NCI-H69 (cell line): ENCODE measurements at regions not wholly inside any gene's neighbourhood (a gene's known extent, or its start where the extent isn't known, plus 50 kb on each side); places are given as distances from the start of the nearest gene placed in this dataset.
"Not testable (repeated sequence)": the region's sequence is repeated elsewhere in the genome, so short reads cannot be mapped to it uniquely, and the experiment has no call there.

Source experiments
- DNase-seq: peaks from one replicate; lab custom pipeline; 2025; lab: John Stamatoyannopoulos, UW

DNA sequence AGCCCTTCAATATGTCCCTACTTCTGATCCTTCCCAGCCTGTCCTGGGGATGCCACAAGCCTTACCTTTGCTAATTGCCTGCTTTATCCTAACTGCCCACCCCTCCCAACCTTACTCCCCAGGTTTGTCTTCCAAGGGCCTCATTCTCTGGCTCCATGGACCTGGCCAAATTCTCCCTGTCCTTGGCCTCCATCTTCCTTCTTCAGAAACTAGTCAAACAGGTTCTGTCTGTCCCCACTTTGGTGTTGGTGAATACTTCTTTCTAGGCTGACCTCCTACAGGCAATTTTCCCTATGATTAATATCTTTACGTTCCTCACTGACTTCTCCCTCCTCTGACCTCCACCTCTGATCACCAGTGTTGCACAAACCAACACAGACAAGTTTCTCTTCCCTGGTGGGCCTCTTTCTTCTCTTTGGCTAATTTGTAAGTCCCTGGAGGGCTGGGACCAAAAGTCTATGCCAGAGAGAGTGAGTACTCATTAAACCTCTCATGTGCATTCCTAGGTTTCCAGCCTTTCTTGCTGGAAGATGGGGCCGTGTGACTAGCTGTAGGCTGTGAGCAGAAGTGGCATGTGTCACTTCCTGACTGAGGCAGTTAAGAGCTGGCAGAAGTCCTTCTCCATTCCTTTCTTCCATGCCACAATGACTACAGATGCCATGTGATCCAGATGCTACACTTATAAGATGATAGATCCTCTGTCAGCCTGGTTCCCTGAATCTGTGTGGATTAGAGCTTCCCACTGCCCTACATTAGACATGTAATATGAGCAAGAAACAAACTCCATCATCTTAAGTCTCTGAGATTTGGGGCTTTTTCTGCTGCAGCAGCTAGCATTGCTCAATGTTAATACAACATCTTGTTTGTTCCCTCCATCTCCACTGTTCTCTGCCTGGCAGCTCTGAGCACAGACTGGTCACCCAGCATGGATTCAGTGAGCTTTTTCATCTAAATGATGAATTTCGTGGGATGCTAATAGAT is 382.7 kb downstream of the RPS24 start:
- DNase-seq = no peak

DNA sequence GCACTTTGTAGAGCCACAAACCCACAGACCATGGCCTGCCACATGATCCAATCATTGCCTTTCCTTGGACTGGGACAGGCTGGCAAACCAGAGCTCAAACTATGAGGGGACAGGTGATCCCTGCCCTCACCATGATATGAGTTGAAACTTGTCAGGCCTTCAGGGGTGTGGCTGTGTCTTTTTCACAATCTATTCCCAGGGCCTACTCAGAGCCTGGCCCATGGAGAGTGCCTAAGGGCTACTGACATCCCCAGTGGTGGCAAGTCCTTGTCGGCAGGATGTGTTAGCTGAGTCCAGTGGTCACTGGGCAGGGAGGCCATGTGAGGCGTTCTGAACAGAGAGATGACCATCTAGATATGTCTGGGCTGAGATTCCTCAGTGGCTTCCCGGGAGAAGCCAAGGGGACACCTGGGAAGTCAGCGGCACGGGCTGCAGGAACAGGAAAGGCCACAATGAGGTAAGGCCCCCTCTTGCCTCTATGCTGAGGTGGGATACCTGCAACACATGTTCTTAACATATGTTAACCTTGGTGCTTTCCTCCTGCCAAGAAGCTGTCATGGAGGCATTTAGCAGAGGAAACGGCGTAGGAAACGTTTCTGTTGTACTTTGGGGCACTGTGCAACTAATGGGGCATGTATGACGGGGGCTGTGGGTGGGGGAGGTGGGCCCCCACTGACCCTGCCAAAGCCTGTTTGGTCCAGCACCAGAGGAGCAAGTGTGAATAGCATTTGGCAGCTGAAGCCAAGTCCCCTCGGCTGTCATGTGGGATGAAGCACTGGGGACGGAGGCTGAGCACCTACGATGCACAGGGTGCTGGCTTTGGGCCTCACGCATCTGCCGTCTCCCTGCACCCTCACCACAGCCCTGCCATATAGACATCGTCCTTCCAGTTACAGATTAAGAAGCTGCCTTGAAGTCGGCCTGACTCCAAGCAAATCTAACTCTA is 384.0 kb downstream of the RPS24 start:
- no peak for DNase-seq

DNA sequence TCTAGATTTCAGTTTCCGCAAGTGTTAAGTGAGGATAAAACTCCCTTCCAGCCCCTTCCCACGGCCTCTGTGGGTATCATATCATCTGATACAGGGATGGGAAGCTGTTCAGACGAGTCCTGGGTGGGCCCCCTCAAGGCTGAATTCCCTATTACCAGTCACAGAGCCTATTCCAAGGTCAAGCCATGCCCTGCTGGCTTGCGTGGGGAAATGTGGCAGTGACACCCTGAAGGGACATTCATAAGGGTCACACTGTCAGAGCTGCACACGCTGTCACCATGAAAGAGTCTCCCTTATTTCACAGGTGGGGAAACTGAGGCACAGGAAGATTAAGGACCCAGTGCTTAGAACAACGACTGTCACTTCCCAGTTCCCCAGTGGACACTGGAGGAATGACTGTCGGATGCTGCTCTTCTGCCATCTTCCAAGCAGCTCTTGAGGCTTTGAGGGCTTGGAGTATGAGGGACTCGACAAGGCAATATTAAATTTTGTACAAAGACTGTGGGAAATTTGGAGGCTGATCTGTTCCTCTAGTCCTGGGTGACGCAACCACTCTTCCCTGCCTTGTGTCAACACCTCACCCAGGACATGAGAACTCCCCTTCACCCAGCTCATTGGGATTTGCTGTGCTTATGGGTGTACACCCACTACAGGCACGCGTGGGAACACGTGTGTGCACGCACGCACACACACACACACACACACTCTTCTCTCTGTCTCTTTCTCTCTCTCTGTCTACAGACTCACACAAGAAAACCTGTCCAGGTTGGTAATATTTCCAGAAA is 386.0 kb downstream of the RPS24 start:
- DNase-seq = no peak

DNA sequence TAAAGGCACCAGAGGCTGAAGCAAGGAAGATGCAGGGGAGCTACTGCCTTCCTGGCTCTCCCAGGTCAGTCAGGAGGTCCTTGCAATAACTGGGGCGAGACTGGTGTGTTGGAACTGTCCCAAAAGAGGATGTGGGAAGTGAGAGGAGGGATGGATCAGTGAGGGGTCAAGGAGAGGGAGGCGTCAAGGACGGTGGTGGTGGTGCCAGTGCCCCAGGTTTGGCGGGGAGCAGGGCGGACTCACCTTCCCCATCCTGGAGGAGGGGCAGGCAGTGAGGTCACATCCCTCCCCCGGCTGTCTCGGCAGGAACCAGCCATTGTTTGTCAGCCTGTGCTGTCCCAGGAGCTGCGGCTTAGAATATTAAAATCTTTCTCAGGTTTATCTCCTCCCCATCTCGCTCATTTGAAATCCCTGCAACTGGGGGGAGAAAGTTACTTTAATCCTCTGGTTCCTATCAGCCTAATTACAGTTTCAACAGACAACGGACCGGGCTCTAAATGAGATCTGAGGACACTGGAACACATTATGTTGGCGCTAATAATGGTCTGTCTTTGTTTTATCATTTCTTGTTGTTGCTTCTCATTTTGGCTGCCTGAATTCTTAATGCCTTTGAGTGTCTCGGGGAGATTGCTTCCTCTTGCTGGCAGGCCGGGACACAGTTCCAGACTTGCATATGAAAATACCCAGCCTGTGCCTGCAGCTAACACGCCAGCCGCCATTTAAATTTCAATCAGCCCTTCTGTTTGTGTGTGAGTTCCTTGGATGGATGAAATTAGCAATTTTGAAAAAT is 387.5 kb downstream of the RPS24 start:
- DNase-seq = no peak

DNA sequence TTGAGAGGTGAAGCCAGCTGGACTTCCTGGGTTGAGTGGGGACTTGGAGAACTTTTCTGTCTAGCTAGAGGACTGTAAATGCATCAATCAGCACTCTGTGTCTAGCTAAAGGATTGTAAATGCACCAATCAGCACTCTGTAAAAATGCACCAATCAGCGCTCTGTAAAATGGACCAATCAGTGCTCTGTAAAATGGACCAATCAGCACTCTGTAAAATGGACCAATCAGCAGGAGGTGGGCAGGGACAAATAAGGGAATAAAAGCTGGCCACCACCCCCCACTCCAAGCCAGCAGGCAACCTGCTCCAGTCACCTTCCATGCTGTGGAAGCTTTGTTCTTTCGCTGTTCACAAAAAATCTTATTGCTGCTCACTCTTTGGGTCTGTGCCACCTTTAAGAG is 390.4 kb downstream of the RPS24 start:
- not testable (repeated sequence) for DNase-seq

DNA sequence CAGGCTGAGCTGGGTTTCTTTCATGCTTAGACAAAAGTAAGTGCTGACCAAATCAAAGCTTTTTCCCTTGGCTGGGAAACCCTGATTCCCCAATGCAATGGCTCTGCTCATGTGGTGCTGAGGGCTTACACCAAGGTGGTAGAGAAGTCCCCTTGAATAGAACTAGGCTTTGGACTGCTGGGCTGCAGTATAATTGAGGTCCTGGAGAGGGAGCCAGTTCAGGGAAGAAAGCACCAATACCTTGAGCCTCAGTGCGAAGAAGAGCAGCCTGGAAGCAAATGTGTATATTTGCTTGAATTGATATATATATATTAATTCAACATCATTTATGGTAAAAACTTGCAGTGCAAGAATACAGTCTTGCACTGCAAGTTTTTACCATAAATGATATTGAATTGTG is 391.1 kb downstream of the RPS24 start:
- DNase-seq = peak; percentile 6

DNA sequence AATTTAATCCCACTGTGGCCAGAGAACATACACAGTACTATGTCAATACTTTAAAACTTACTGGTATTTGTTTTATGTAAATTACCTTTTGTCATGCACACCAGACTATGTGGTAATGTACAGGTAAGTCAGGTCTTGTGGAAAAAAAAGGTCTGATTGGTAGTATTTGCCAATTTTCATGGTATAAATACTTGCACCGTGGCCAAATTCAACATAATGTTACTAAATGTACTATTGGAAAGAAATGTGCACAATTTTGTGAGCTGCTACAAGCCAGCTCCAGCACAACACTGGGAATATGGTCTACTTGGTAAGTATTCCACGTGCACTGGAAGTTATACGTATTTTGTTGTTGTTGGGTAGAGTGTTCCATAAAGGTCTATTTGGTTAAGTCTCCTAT is 392.5 kb downstream of the RPS24 start:
- no peak for DNase-seq

DNA sequence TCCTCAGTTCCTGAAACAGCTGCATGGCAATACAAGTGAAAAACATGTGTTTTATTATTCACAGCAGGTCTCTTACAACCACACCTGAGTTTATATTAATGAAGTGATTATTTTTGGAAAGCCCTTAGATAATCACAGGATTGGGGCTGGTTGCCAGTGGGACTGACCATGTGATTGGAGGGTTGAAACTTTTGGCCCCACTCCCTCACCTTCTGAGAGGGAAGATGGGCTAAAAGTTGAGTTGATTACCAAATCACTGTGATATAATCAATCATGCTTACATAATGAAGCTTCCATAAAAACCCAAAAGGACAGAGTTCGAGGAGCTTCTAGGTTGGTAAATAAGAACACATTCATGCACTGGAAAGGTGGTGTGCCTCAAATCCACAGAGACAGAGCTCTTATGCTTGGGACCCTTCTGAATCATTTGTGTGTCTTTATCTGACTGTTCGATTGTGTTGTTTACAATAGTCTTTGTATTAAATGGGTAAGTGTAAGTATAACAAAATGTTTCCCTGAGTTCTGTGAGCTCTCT is 393.9 kb downstream of the RPS24 start:
- DNase-seq = no peak

DNA sequence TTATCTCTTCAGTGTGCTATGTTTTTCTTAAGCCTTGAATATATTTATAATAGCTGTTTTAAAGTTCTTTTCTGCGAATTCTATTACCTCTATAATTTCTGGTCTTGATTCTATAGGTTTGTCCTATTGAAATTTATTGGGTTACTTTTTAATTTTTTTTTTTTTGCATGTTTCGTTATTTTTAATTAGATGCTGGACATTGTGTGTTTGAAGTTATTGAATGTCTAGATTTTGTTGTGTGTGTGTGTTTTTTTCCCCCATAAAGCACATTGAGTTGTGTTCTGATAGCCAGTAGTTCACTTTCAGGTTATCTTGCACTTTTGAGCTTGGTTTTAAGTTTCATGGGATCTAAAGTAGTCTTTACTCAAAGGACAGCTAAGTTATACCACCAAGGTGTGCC is 394.9 kb downstream of the RPS24 start:
- no peak for DNase-seq

DNA sequence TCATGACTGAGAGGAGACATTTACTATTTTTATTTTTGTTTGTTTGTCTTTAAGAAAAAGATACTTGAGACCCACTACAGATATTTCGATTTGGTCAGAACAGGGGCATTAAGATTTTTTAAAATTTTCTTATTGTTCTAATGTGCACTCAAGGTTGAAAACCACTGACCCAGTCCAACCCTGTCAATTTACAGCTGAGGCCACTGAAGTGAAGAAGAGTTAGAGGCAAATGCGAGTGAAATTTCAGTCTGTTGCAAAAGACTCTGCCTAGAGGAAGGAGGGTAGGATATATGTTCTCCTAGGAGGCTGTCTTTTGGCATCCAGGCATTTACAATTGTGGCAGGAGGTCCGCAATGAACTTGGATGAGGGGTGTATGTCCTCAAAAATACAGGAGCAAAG is 396.3 kb downstream of the RPS24 start:
- DNase-seq = no peak

DNA sequence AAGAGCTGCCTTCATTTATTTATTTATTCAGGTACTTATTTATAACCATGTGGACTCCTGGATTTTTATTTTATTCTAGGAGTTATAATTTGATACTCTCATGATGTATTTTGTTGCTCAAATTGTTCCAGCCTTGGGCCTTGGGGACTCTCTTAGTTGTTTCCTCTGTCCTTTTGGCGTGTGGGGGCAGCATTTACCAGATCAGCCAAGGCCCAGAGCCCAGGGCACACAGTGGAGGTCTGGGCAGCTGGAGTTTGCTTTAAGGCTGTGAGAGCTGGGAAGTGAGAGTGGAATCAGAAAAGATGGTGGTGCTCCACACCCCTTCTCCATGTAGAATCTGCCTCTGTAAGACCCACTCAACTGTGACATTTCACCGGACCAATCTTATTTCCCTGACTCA is 398.9 kb downstream of the RPS24 start:
- no peak for DNase-seq

DNA sequence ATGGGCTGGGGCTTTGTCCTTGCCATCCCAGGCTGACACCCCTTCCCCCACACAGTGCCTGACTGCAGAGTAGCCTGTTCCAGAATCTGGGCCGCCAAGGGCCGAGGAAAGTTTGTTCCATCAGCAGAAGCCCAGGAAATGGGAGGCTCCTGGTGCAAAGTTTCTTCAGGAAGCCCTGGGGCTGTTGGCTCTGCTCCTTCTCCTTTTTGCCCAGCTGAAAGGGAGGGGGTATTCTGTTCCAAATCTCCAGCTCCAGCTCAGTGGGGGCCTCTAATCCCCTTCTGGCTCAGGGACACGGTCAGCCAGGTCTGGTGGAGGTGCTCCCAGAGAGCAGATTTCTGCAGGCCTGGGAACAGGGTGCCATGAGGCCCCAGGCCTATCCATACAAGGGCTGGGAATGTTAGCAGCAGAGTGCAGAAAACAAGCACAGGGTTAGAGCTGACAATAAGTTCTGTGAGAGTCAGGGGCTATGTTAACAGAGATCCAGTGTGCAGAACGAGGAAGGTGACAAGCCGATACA is 399.5 kb downstream of the RPS24 start:
- DNase-seq = no peak

DNA sequence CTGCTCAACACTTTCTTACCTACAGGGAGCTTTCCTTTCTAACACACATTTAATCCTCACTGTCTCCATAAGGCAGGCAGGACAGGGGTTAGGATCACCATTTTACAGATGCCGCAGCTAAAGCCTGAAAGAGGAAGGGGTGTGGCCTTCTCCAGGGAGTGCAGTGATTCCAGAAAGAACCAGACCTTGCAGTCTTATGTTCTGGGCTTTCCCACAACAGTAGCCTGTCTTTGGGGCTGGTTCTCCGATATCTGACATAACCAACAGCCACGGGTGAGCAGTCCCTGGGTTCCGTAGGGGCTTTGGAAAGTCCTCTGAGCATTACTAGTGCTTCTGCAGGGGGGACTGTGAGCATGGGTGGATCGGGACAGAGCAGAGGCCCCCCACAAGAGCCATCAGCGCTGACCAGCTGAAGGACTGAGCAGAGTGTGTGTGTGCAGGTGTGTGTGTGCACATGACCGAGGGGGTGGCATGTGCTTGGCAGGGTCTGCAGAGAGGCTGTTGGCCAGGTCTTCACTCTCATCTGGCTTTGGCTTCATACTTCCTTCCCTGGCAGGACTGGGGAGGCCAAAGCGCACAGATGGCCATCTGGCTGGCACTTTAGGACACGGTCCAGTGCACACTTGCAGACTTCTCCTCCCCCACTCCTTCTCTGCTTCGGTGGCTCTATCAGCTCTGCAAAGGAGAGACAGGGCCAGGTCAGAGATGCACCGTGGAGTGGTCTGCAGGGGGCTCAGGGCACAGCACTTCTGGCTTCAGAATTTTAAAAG is 400.3 kb downstream of the RPS24 start:
- DNase-seq = peak; percentile 67

DNA sequence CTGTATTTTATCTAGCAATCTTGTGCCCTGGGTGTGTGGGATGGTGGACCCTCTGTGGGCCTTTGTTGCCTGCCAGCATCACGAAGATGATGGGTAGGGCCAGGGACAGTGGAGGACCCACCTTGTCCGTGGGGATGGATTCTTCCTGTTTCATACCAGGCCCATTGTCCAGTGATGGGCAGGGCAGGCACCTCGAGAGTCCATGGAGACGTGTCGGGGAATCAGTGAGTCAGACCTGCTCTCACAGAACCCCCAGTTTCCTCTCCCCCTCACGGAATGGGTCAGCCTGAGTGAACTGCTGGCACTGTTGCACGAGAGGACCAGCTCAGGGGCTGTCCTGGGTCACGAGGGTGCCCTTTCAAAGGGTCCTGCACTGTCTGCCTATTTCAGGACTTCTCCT is 401.2 kb downstream of the RPS24 start:
- no peak for DNase-seq

DNA sequence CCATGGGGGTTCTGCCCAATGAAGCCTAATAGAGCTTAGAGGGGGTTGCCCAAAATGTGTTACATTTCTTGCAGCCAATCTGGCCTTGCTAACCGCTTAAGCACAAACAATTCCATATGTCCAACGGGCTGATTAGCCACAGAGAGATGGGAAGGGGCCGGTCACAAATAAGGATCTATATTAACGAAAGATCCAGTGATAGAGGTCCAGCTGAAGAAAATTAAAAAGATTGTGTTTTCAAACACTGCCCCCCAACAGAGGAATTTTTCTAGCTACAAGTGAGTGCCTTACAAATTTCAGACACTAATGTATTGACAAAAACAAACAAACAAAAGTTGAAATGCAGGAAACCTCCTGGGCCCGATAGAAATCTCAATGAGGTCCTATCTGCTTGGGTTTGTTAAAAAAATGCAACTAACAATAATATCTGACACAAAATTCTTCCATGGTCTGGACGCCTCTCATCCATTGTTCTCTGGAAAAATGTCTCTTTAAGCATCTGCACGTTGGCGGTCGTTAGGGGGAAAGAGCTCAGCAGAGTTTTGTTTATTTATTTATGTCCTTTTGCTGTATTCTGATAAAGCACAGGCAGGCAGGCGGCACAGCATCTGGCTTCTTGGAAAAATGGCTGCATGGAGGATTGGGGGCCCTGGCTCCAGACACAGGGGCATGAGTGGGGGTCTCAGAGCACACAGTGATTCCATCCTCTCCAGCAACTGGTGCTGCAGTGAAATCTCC is 402.0 kb downstream of the RPS24 start:
- DNase-seq = no peak

DNA sequence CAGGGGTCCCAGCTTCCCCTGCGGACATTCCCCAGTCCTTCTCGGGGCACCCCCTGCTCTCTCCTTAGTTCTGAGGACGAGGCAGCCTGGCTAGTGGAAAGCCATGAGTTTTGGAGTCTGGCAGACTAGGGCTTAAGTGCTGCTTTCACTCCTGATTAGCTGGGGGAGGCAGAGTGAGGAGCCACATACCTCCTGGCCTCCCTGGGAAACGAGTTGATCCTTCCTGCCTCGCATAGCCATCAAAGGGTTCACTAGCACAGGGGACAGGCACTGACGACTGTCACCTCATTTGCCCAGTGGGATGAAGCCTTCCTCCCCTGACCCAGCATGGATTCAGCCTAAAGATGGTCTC is 402.5 kb downstream of the RPS24 start:
- no peak for DNase-seq

DNA sequence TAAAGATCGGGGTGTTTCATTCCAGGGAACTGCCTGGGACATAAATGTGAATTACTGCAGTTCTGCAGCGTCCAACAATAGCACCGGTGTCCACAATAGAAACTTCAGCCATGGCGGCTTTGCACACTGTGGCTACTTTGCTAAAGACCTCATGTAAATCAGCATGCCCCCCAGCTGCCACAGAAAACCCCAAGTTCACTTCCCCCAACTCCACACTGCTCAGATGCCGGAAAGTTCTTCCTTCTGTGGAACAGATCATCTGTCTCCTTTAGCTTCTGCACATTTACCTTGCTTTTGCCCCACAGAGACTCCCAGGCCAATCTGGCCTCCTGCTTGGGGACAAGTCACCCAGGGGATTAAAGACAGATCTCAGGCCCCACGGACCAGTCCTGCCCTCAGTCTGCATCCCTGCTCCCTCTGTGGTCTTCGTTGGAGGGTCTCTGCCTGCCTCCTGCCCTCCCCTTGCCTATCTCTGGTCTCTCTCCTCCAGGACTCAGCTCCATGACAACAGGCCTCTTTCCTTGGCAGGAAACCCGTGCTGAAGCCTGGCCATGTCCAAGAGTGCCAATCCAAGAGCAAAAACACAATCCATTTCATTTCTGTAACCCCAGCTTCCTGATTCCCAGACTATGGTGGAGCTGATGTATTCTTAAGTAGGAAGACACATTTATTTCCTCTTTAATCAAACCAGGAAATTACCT is 403.2 kb downstream of the RPS24 start:
- no peak for DNase-seq

DNA sequence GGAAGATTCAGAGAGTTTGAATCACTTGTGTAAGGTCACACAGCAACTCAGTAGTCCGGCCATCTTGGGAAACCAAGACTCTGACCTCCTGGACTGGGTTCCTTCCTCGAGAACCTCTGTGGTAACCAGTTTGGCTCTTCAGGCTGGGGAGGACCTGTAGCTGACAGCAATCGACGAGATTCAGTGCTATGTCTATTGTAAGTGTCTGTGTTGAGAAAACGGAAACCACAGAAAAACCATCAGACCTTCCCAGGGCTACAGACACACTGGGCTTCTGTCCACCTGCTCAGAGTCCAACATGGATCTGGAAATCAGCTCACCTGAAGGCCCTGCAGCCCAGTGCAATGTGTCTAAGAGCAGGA is 403.7 kb downstream of the RPS24 start:
- no peak for DNase-seq
